ENCODE measurements at regions not wholly inside any gene's neighbourhood (a gene's known extent, or its start where the extent isn't known, plus 50 kb on each side); places are given as distances from the start of the nearest gene placed in this dataset.

DNA sequence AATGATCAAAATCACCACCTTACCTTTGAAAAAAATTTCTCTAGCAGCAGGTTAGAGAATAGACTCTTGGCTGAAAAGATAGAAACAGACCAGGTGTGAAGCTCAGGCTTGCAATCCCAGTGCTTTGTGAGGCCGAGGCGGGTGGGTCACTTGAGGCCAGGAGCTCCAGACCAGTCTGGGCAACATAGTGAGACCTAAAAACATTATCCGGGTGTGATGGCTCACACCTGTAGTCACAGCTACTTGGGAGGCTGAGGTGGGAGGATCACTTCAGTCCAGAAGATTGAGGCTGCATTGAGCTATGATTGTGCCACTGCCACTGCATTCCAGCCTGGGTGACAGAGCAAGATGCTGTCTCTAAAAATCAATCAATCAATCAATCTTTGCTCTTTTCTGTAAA is 105.3 kb upstream of the TBX3 start:
- TF ChIP-seq, protein P1, sequence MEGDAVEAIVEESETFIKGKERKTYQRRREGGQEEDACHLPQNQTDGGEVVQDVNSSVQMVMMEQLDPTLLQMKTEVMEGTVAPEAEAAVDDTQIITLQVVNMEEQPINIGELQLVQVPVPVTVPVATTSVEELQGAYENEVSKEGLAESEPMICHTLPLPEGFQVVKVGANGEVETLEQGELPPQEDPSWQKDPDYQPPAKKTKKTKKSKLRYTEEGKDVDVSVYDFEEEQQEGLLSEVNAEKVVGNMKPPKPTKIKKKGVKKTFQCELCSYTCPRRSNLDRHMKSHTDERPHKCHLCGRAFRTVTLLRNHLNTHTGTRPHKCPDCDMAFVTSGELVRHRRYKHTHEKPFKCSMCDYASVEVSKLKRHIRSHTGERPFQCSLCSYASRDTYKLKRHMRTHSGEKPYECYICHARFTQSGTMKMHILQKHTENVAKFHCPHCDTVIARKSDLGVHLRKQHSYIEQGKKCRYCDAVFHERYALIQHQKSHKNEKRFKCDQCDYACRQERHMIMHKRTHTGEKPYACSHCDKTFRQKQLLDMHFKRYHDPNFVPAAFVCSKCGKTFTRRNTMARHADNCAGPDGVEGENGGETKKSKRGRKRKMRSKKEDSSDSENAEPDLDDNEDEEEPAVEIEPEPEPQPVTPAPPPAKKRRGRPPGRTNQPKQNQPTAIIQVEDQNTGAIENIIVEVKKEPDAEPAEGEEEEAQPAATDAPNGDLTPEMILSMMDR (IDR thresholded peaks at IDR 0.05) = no peak
- TF ChIP-seq POLR2A (IDR thresholded peaks at IDR 0.05; ENCODE audit: low read length) = no peak
- TF ChIP-seq, protein P2, sequence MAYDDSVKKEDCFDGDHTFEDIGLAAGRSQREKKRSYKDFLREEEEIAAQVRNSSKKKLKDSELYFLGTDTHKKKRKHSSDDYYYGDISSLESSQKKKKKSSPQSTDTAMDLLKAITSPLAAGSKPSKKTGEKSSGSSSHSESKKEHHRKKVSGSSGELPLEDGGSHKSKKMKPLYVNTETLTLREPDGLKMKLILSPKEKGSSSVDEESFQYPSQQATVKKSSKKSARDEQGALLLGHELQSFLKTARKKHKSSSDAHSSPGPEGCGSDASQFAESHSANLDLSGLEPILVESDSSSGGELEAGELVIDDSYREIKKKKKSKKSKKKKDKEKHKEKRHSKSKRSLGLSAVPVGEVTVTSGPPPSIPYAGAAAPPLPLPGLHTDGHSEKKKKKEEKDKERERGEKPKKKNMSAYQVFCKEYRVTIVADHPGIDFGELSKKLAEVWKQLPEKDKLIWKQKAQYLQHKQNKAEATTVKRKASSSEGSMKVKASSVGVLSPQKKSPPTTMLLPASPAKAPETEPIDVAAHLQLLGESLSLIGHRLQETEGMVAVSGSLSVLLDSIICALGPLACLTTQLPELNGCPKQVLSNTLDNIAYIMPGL (CRISPR knock-in tag; IDR thresholded peaks at IDR 0.05; ENCODE audit: borderline replicate concordance) = no peak

All from A549 (cell line).